ENCODE measurements at regions not wholly inside any gene's neighbourhood (a gene's known extent, or its start where the extent isn't known, plus 50 kb on each side); places are given as distances from the start of the nearest gene placed in this dataset.

GRCh38 chr1:175864625-175865024 lies 121.2 kb upstream of the TNR start:
- DNase-seq = no peak

- no peak for DNase-seq
These were observed 120.8 kb upstream of the TNR start for GRCh38 chr1:175864183-175864582.

GRCh38 chr1:175863299-175864050 lies 120.1 kb upstream of the TNR start:
- DNase-seq = no peak

- no peak for DNase-seq
These were observed 119.0 kb upstream of the TNR start for GRCh38 chr1:175862408-175862807.

GRCh38 chr1:175861626-175862367 lies 118.4 kb upstream of the TNR start:
- DNase-seq = no peak

GRCh38 chr1:175857756-175858155 lies 114.4 kb upstream of the TNR start:
- no peak for DNase-seq

- DNase-seq = no peak
These were observed 110.3 kb upstream of the TNR start for GRCh38 chr1:175853681-175854080.

GRCh38 chr1:175851749-175852148 lies 108.4 kb upstream of the TNR start:
- no peak for DNase-seq

GRCh38 chr1:175848329-175848728 lies 104.9 kb upstream of the TNR start:
- no peak for DNase-seq

- no peak for DNase-seq
These were observed 102.6 kb upstream of the TNR start for GRCh38 chr1:175845985-175846384.

GRCh38 chr1:175845338-175845737 lies 101.9 kb upstream of the TNR start:
- no peak for DNase-seq

- no peak for DNase-seq
These were observed 101.5 kb upstream of the TNR start for GRCh38 chr1:175844877-175845276.

GRCh38 chr1:175842550-175842949 lies 99.2 kb upstream of the TNR start:
- DNase-seq = no peak

- no peak for DNase-seq
These were observed 98.4 kb upstream of the TNR start for GRCh38 chr1:175841738-175842187.

- no peak for DNase-seq
These were observed 97.4 kb upstream of the TNR start for GRCh38 chr1:175840787-175841186.

GRCh38 chr1:175839779-175840669 lies 96.6 kb upstream of the TNR start:
- no peak for DNase-seq

- DNase-seq = no peak
These were observed 91.2 kb upstream of the TNR start for GRCh38 chr1:175834597-175834996.

- DNase-seq = no peak
These were observed 90.6 kb upstream of the TNR start for GRCh38 chr1:175833951-175834350.

- no peak for DNase-seq
These were observed 90.1 kb upstream of the TNR start for GRCh38 chr1:175833502-175833901.

- no peak for DNase-seq
These were observed 87.1 kb upstream of the TNR start for GRCh38 chr1:175830500-175830899.

- DNase-seq = no peak
These were observed 86.5 kb upstream of the TNR start for GRCh38 chr1:175829845-175830244.

GRCh38 chr1:175826705-175827104 lies 83.3 kb upstream of the TNR start:
- no peak for DNase-seq

GRCh38 chr1:175824079-175824478 lies 80.7 kb upstream of the TNR start:
- DNase-seq = no peak
